Germinal center (tissue), 1 donor: ENCODE measurements at regions not wholly inside any gene's neighbourhood (a gene's known extent, or its start where the extent isn't known, plus 50 kb on each side); places are given as distances from the start of the nearest gene placed in this dataset.

ENCODE experiments used
- DNase-seq: peaks from one replicate; pipeline ENCODE4 v3.0.0; 2012; ENCODE audit warnings: mixed read lengths, low spot score

- no peak for DNase-seq
These were observed 277.6 kb upstream of the PHF14 start for GRCh38 chr7:10696064-10696463.

- DNase-seq, result no peak
These were observed 270.6 kb upstream of the PHF14 start for GRCh38 chr7:10703059-10703458.

DNA sequence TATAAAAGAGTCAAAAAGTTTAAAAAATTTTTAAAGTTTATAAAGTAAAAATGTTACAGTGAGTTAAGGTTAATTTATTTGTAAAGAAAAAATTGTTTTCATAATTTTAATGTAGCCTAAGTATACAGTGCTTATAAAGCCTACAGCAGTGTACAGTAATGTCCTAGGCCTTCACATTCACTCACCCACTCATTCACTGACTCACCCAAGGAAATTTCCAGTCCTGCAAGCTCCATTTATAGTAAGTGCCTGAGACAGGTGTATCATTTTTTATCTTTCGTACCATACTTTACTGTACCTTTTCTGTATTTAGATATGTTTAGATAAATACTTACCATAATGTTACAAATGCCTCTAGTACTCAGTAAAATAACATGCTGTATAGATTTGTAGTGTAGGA is 269.7 kb upstream of the PHF14 start:
- DNase-seq, result no peak

- DNase-seq, result no peak
These were observed 269.0 kb upstream of the PHF14 start for GRCh38 chr7:10704653-10705052.

DNA sequence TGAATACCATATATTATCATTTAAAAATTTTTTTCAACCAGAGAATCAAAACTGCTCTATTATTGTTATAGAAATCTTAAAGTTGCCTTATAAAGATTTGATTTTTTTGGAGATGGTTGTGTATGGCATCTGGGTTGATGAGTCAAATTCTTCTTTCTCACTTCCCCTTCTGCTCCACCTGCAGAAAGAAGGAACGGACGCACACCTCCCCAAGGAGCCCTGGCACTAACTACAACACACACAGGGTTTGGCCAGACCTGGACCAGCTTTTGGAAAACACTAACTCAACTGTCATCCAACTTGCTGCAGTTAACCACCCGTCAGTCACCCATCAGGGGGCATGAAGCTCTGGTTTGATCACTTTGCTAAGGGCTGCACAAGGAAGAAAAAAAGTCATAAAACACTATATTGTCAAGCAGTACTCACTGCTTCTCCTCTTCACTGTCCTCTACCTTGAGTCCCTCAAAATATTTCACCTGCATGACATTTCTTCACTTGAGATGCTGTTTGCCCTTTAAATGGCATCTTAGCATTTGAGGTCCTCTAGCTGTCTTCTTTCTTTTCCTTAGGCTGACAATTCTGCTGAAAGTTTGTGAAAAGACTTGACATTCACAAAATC is 266.7 kb upstream of the PHF14 start:
- peak; percentile 45 for DNase-seq

- DNase-seq, result no peak
These were observed 266.2 kb upstream of the PHF14 start for GRCh38 chr7:10707519-10707918.

- DNase-seq, result no peak
These were observed 265.2 kb upstream of the PHF14 start for GRCh38 chr7:10708447-10708846.

GRCh38 chr7:10718768-10719167 is 254.9 kb upstream of the PHF14 start:
- no peak for DNase-seq

GRCh38 chr7:10720042-10720441 is 253.6 kb upstream of the PHF14 start:
- no peak for DNase-seq

DNA sequence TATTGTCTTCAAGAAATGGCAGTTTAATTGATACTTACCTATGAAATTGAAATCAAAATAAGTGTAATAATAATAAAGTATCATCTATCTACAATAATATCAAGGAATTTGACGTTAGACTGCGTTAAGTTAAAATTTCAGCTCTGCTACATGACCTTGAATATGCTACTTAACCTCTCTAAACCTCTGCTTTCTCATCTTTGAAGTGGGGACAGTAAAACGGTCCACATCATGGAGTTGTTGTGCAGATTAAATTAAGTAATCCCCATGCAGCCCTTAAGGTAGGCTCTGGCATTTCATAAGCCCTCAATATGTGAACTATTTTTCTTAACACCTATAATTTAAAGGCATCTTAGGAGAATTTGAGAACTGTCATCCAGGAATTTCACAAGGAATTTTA is 252.4 kb upstream of the PHF14 start:
- DNase-seq, result no peak

DNA sequence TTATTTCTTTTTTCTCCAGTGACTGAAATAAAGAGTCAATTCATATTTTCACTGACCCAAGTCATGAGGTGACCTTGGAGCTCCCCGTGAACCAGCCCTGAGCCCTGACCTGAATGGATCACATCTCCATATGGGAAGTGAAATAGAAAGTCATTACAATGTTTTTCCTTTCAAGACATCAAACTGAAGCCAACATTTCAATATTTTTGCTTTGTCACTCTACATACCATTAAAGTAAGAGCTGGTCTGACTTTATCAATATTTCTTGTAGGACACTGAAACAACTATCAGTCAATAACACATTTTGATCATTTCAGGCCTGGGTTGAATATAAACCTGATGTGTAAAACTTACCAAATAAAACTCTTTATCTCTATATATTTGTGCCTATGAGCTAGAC is 249.8 kb upstream of the PHF14 start:
- DNase-seq, result no peak

GRCh38 chr7:10724449-10724848 is 249.2 kb upstream of the PHF14 start:
- no peak for DNase-seq

DNA sequence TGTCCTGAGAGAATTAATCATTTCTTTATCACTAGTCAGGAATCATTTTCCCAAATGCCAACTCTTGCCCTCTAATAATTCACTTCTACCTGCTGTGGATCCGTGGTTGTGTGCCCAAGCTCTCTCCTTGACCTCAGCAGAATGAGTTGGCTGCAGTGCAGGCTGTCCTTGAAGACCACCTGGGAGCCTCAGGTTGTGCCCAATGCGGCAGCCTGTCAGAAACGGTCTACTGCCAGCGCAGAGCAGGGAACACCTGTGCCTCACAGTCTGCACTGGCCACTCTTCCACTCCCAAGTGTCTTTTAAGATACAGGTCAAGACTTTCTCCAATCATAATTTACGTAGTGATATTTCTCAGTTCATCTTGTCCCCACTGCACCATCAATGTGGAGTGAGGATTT is 246.0 kb upstream of the PHF14 start:
- no peak for DNase-seq

DNA sequence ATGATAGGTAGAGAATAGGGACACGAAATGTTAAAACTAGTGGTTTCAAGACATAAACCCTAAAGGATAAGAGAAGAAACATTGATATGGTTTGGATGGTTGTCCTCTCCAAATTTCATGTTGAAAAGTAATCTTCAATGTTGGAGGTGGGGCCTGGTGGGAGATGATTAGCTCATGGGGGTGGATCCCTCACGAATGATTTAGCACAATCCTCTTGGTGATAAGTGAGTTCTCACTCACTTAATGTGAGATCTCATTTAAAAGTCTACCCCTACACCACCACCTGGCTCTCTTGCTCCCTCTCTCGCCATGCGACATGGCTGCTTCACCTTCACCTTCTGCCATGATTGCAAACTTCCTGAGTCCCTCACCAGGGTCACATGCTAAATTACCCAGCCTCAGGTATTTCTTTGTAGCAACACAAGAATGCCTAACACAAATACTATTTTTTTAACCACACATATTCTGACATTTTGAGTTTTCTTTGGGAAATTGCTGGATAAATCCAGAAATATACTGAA is 242.4 kb upstream of the PHF14 start:
- no peak for DNase-seq

DNA sequence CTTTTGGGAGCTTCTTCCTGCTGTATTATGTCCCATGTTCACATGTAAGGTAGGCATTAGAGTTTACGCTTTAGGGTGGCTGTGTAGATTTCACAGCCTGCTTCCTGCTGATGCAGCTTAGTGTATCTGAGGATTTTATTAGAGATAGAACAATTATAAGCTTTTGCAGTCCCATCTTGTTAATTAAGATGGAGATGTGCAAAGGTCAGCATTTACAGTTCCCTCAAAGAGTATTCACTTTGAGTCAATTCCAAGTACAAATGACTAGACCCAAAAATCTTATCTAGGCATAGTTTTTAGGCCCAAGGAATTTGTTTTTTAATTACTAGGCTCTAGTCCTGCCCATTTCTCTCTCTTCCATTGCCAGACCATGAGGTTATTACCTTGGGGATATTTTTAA is 239.9 kb upstream of the PHF14 start:
- DNase-seq, result no peak

DNA sequence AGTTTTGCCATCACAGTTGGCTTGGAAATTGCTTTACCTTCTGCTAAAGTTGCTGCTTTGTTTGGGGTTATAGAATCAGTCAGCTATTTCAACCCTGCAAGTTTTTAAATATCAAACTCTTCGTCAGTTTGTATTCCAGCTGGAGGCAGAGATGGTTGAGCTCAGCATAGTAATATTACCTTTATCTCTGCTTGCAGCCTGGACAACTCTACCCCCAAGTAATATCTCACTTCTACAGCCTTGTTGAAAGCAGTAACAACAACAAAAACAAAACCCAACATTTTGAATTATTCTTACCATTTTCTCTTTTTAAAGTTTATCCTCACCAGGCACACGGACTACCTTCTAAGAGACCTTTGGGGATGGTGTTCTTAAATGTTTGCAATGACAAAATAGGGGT is 239.1 kb upstream of the PHF14 start:
- no peak for DNase-seq

GRCh38 chr7:10739401-10739800 is 234.3 kb upstream of the PHF14 start:
- DNase-seq, result no peak

- no peak for DNase-seq
These were observed 232.9 kb upstream of the PHF14 start for GRCh38 chr7:10740805-10741204.

- no peak for DNase-seq
These were observed 216.7 kb upstream of the PHF14 start for GRCh38 chr7:10756981-10757380.

- DNase-seq, result no peak
These were observed 214.6 kb upstream of the PHF14 start for GRCh38 chr7:10759120-10759519.

GRCh38 chr7:10767771-10768170 is 205.9 kb upstream of the PHF14 start:
- no peak for DNase-seq

DNA sequence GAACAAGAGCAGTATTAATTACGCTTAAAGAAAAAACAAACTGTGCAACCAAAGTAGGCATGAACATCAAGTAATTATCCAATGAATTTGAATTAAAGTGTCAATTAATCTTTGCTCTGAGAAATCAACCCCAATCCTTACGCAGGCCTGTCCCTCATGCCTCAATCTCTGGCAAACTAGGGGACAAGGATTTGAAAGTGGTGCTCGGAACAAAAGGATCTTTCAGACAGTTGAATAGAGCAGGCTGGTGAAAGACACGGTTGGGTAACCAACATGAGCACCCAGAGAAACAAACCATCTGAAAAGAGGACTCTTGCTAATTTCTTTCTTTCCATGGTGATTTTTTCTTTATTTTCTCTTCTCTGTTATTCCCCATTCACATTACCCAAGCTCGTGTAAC is 203.5 kb upstream of the PHF14 start:
- DNase-seq, result no peak

DNA sequence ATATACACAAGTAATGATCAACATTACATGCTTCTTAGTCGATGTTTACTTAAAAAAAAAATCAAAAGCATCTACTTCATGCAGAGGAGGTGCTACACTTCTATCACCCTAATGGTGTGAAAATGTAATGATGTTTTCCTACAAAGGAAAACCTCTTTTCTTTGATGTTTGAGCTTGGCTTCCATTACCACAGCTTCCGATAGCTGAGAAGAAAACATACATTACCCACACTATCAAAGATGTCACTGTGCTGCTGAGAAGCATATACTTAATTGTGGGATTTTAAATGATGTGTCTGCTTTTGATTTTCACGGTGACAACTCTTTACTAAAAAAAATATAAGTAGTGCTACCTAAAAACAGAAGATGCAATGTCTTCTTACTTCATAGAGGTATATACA is 200.2 kb upstream of the PHF14 start:
- DNase-seq, result no peak
